ENCODE measurements at regions not wholly inside any gene's neighbourhood (a gene's known extent, or its start where the extent isn't known, plus 50 kb on each side); places are given as distances from the start of the nearest gene placed in this dataset.

GRCh38 chr5:89901346-89901745 lies 508.2 kb downstream of the CETN3 start:
- no peaks in the 10 kb centered on the region for H3K36me3 ChIP-seq (ENCODE audit: low read depth)
- H3K9ac ChIP-seq = no peak overlapping the region
- H3K4me2 ChIP-seq (ENCODE audit: unreplicated experiment) = no peak overlapping the region
- no peak overlapping the region for H3K27ac ChIP-seq
- no peaks in the 10 kb centered on the region for H4K20me1 ChIP-seq (ENCODE audit: insufficient read depth)
- no peak overlapping the region for H3K4me3 ChIP-seq
- no peaks in the 10 kb centered on the region for H3F3A ChIP-seq (ENCODE audit: insufficient read depth)
- H3K4me1 ChIP-seq (ENCODE audit: insufficient read depth) = no peaks in the 10 kb centered on the region
- DNase-seq = no peak
- H2AFZ ChIP-seq = no peak overlapping the region
- WGBS, 2 experiments (ENCODE audit: low coverage in 1 of 2, low lambda C conversion rate in 2 of 2, missing lambda C conversion rate in 2 of 2) = 44% methylated on average over 1 of the region's 1 CpG
- no peaks in the 10 kb centered on the region for H3K27me3 ChIP-seq (replicated peaks; ENCODE audit: insufficient read depth)
- H3K79me2 ChIP-seq (ENCODE audit: insufficient read depth) = no peaks in the 10 kb centered on the region
- H3K9me2 ChIP-seq (ENCODE audit: insufficient read depth) = no peaks in the 10 kb centered on the region
- TF ChIP-seq EZH2phosphoT487 (IDR thresholded peaks at IDR 0.05; ENCODE audit: insufficient read depth, low read depth) = no peak
- no peak for TF ChIP-seq EZH2 (IDR thresholded peaks at IDR 0.05; ENCODE audit: insufficient read depth, poor library complexity, severe bottlenecking)
- H3K9me3 ChIP-seq (ENCODE audit: low read depth) = no peaks in the 10 kb centered on the region
- in situ Hi-C loops (cut with MboI) = no loop called here

- peak; percentile 1 for DNase-seq
- TF ChIP-seq EZH2phosphoT487 (IDR thresholded peaks at IDR 0.05; ENCODE audit: insufficient read depth, low read depth) (no peak), EZH2 (IDR thresholded peaks at IDR 0.05; ENCODE audit: insufficient read depth, poor library complexity, severe bottlenecking) (no peak)
- Histone ChIP-seq H3K36me3 (ENCODE audit: low read depth) (no peaks in the 10 kb centered on the region), H3K4me2 (ENCODE audit: unreplicated experiment) (no peak overlapping the region), H3K9me3 (ENCODE audit: low read depth) (peaks cover under 1% of the 10 kb centered on the region), H3F3A (ENCODE audit: insufficient read depth) (no peaks in the 10 kb centered on the region), H3K9me2 (ENCODE audit: insufficient read depth) (no peaks in the 10 kb centered on the region), H3K4me1 (ENCODE audit: insufficient read depth) (no peaks in the 10 kb centered on the region), H2AFZ (no peak overlapping the region), H3K27ac (no peak overlapping the region), H3K79me2 (ENCODE audit: insufficient read depth) (no peaks in the 10 kb centered on the region), H4K20me1 (ENCODE audit: insufficient read depth) (no peaks in the 10 kb centered on the region), H3K4me3 (no peak overlapping the region), H3K9ac (no peak overlapping the region), H3K27me3 (replicated peaks; ENCODE audit: insufficient read depth) (no peaks in the 10 kb centered on the region)
- WGBS, 2 experiments (ENCODE audit: low coverage in 1 of 2, low lambda C conversion rate in 2 of 2, missing lambda C conversion rate in 2 of 2) = 0 to 13% methylated on average over 1 of the region's 1 CpG
- in situ Hi-C loops (cut with MboI) = no loop called here
These were observed 509.2 kb downstream of the CETN3 start for GRCh38 chr5:89900346-89900745.

GRCh38 chr5:89899559-89899958 lies 510.0 kb downstream of the CETN3 start:
- Histone ChIP-seq H3K9ac (no peak overlapping the region), H3K27ac (no peak overlapping the region), H3K4me2 (ENCODE audit: unreplicated experiment) (no peak overlapping the region), H3K4me1 (ENCODE audit: insufficient read depth) (no peaks in the 10 kb centered on the region), H3K9me3 (ENCODE audit: low read depth) (peaks cover 5% of the 10 kb centered on the region), H4K20me1 (ENCODE audit: insufficient read depth) (no peaks in the 10 kb centered on the region), H3F3A (ENCODE audit: insufficient read depth) (no peaks in the 10 kb centered on the region), H3K27me3 (replicated peaks; ENCODE audit: insufficient read depth) (no peaks in the 10 kb centered on the region), H2AFZ (no peak overlapping the region), H3K9me2 (ENCODE audit: insufficient read depth) (no peaks in the 10 kb centered on the region), H3K4me3 (no peak overlapping the region), H3K79me2 (ENCODE audit: insufficient read depth) (no peaks in the 10 kb centered on the region), H3K36me3 (ENCODE audit: low read depth) (no peaks in the 10 kb centered on the region)
- in situ Hi-C loops (cut with MboI) = no loop called here
- no peak for DNase-seq
- no peak for TF ChIP-seq EZH2 (IDR thresholded peaks at IDR 0.05; ENCODE audit: insufficient read depth, poor library complexity, severe bottlenecking)
- no peak for TF ChIP-seq EZH2phosphoT487 (IDR thresholded peaks at IDR 0.05; ENCODE audit: insufficient read depth, low read depth)

GRCh38 chr5:89893546-89893945 lies 516.0 kb downstream of the CETN3 start:
- no peaks in the 10 kb centered on the region for H3F3A ChIP-seq (ENCODE audit: insufficient read depth)
- in situ Hi-C loops (cut with MboI) = no loop called here
- TF ChIP-seq EZH2phosphoT487 (IDR thresholded peaks at IDR 0.05; ENCODE audit: insufficient read depth, low read depth) (no peak), EZH2 (IDR thresholded peaks at IDR 0.05; ENCODE audit: insufficient read depth, poor library complexity, severe bottlenecking) (no peak)
- H3K4me2 ChIP-seq (ENCODE audit: unreplicated experiment) = no peak overlapping the region
- peaks cover 11% of the 10 kb centered on the region for H3K9me3 ChIP-seq (ENCODE audit: low read depth)
- H3K27ac ChIP-seq = no peak overlapping the region
- H3K9ac ChIP-seq = no peak overlapping the region
- H2AFZ ChIP-seq = no peak overlapping the region
- no peak for DNase-seq
- H3K27me3 ChIP-seq (replicated peaks; ENCODE audit: insufficient read depth) = no peaks in the 10 kb centered on the region
- no peaks in the 10 kb centered on the region for H3K36me3 ChIP-seq (ENCODE audit: low read depth)
- H3K4me1 ChIP-seq (ENCODE audit: insufficient read depth) = no peaks in the 10 kb centered on the region
- H3K9me2 ChIP-seq (ENCODE audit: insufficient read depth) = no peaks in the 10 kb centered on the region
- H3K79me2 ChIP-seq (ENCODE audit: insufficient read depth) = no peaks in the 10 kb centered on the region
- 19 to 33% methylated on average over 2 of the region's 2 CpGs for WGBS, 2 experiments (ENCODE audit: low coverage in 1 of 2, low lambda C conversion rate in 2 of 2, missing lambda C conversion rate in 2 of 2)
- no peaks in the 10 kb centered on the region for H4K20me1 ChIP-seq (ENCODE audit: insufficient read depth)
- H3K4me3 ChIP-seq = no peak overlapping the region

- Histone ChIP-seq H3K4me2 (ENCODE audit: unreplicated experiment) (no peak overlapping the region), H3F3A (ENCODE audit: insufficient read depth) (no peaks in the 10 kb centered on the region), H2AFZ (no peak overlapping the region), H3K27me3 (replicated peaks; ENCODE audit: insufficient read depth) (no peaks in the 10 kb centered on the region), H3K9me2 (ENCODE audit: insufficient read depth) (no peaks in the 10 kb centered on the region), H3K4me1 (ENCODE audit: insufficient read depth) (no peaks in the 10 kb centered on the region), H3K27ac (no peak overlapping the region), H3K9ac (no peak overlapping the region), H3K4me3 (no peak overlapping the region), H3K9me3 (ENCODE audit: low read depth) (no peaks in the 10 kb centered on the region), H4K20me1 (ENCODE audit: insufficient read depth) (no peaks in the 10 kb centered on the region), H3K36me3 (ENCODE audit: low read depth) (no peaks in the 10 kb centered on the region), H3K79me2 (ENCODE audit: insufficient read depth) (no peaks in the 10 kb centered on the region)
- in situ Hi-C loops (cut with MboI) = no loop called here
- DNase-seq = no peak
- TF ChIP-seq EZH2 (IDR thresholded peaks at IDR 0.05; ENCODE audit: insufficient read depth, poor library complexity, severe bottlenecking) (no peak), EZH2phosphoT487 (IDR thresholded peaks at IDR 0.05; ENCODE audit: insufficient read depth, low read depth) (no peak)
These were observed 523.9 kb downstream of the CETN3 start for GRCh38 chr5:89885670-89886069.
